Activated T-cell treated with anti-CD3 and anti-CD28 coated beads, Interleukin-2, amount 50 U/mL, for 72 hours (primary cell): ENCODE measurements at regions not wholly inside any gene's neighbourhood (a gene's known extent, or its start where the extent isn't known, plus 50 kb on each side); places are given as distances from the start of the nearest gene placed in this dataset.
"Not testable (repeated sequence)": the region's sequence is repeated elsewhere in the genome, so short reads cannot be mapped to it uniquely, and the experiment has no call there.

Source experiments
- ATAC-seq, 2 donors: fragments of 150-1000 bp; cut with Tn5 transposase; replicated peaks in 1 of 2; 2 replicates each; pipeline ENCODE4 v1.10.0; 2021; ENCODE audit warnings: moderate library complexity in 2 of 2, mild to moderate bottlenecking in 1 of 2
- DNase-seq, 2 donors: peaks; one replicate each; pipeline ENCODE4 v3.0.0; 2021 to 2022; ENCODE audit warnings: mixed read lengths in 1 of 2
- H3K27ac Mint-ChIP-seq: one replicate; pipeline ENCODE4 v1.8.0; 2022; ENCODE audit warnings: mild to moderate bottlenecking, moderate library complexity, mixed read lengths
- H3K27me3 Mint-ChIP-seq: one replicate; pipeline ENCODE4 v1.8.0; 2022; ENCODE audit warnings: low read depth, mixed read lengths
- H3K36me3 Mint-ChIP-seq, 2 donors: one replicate each; pipeline ENCODE4 v1.8.0; 2022; ENCODE audit warnings: mixed read lengths in 2 of 2, mild to moderate bottlenecking in 1 of 2; ENCODE audit not compliant: insufficient read depth in 2 of 2
- H3K4me1 Mint-ChIP-seq: one replicate; pipeline ENCODE4 v1.8.0; 2022; ENCODE audit warnings: low read depth, mixed read lengths
- H3K4me3 Mint-ChIP-seq, 2 donors: one replicate each; pipeline ENCODE4 v1.8.0; 2022; ENCODE audit warnings: mild to moderate bottlenecking in 2 of 2, mixed read lengths in 2 of 2, moderate library complexity in 2 of 2
- H3K9me3 Mint-ChIP-seq, 2 donors: one replicate each; pipeline ENCODE4 v1.8.0; 2022; ENCODE audit warnings: mixed read lengths in 2 of 2

GRCh38 chr1:14263671-14264070 lies 334.8 kb upstream of the KAZN start:
- no peak overlapping the region for H3K27ac Mint-ChIP-seq
- H3K27me3 Mint-ChIP-seq = peaks cover 12% of the 10 kb centered on the region
- no peak for ATAC-seq
- H3K36me3 Mint-ChIP-seq = no peaks in the 10 kb centered on the region
- DNase-seq = no peak
- no peaks in the 10 kb centered on the region for H3K9me3 Mint-ChIP-seq
- no peaks in the 10 kb centered on the region for H3K4me1 Mint-ChIP-seq
- no peak overlapping the region for H3K4me3 Mint-ChIP-seq

DNA sequence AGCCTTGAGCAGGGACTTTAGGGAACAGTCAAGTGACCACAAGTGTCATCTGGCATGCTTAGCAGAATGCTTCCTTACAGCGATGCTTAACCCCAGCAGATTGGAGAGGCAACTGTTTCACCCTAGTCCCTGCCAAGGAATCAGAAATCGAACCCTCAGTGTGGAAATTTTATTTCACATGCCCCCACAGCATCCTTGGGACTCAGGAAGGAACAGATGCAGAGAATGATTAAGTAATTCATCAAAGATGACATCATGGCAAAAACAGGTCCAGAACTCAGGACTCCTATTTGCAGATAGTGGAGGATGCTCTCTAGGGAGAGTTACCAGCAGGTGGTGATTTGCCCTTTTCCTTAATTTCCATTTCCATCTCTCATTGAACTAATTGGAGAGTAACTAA lies 333.0 kb upstream of the KAZN start:
- H3K27ac Mint-ChIP-seq = no peak overlapping the region
- H3K4me3 Mint-ChIP-seq = no peak overlapping the region
- no peaks in the 10 kb centered on the region for H3K36me3 Mint-ChIP-seq
- ATAC-seq (no peak), DNase-seq (no peak)
- no peaks in the 10 kb centered on the region for H3K4me1 Mint-ChIP-seq
- no peaks in the 10 kb centered on the region for H3K9me3 Mint-ChIP-seq
- peaks cover 5% of the 10 kb centered on the region for H3K27me3 Mint-ChIP-seq

- Mint-ChIP-seq H3K9me3 (no peaks in the 10 kb centered on the region), H3K27me3 (peaks cover 5% of the 10 kb centered on the region), H3K27ac (no peak overlapping the region), H3K4me1 (no peaks in the 10 kb centered on the region), H3K4me3 (no peak overlapping the region), H3K36me3 (no peaks in the 10 kb centered on the region)
- ATAC-seq (no peak), DNase-seq (no peak)
Observed at GRCh38 chr1:14267991-14268390, 330.5 kb upstream of the KAZN start.

- no peak overlapping the region for H3K27ac Mint-ChIP-seq
- H3K4me1 Mint-ChIP-seq = no peaks in the 10 kb centered on the region
- no peaks in the 10 kb centered on the region for H3K9me3 Mint-ChIP-seq
- H3K27me3 Mint-ChIP-seq = peaks cover 2% of the 10 kb centered on the region
- no peak overlapping the region for H3K4me3 Mint-ChIP-seq
- ATAC-seq = no peak
- no peak for DNase-seq
- H3K36me3 Mint-ChIP-seq = no peaks in the 10 kb centered on the region
Observed at GRCh38 chr1:14270821-14271220, 327.7 kb upstream of the KAZN start.

- H3K4me1 Mint-ChIP-seq = no peaks in the 10 kb centered on the region
- H3K36me3 Mint-ChIP-seq = no peaks in the 10 kb centered on the region
- no peaks in the 10 kb centered on the region for H3K9me3 Mint-ChIP-seq
- no peak overlapping the region for H3K27ac Mint-ChIP-seq
- DNase-seq = no peak
- no peak overlapping the region for H3K4me3 Mint-ChIP-seq
- no peaks in the 10 kb centered on the region for H3K27me3 Mint-ChIP-seq
- ATAC-seq = no peak
Observed at GRCh38 chr1:14273811-14274210, 324.7 kb upstream of the KAZN start.

- H3K4me1 Mint-ChIP-seq, H3K4me3 Mint-ChIP-seq, DNase-seq, ATAC-seq, H3K9me3 Mint-ChIP-seq, H3K27ac Mint-ChIP-seq, H3K36me3 Mint-ChIP-seq, H3K27me3 Mint-ChIP-seq: not testable (repeated sequence)
Observed at GRCh38 chr1:14279891-14280290, 318.6 kb upstream of the KAZN start.

DNA sequence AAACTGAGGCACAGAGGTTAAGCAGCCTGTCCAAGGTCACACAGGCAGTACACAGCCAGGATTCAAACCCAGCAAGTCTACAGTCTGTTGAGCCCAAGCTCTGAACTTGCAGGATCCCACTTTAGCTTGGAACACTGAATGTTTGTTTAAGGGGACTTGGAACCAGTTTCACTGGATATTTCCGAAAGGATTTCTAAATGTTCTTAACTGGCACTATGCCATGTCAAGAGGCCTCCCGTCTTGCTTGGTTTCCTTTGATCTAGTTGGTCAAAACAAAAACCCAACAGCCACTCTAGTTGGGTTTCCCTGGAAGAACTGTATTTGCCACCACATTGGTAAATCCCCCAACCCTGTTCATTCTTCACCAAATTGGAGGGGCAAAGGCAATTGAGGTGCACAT lies 317.6 kb upstream of the KAZN start:
- DNase-seq (no peak), ATAC-seq (no peak)
- H3K4me1 Mint-ChIP-seq = no peaks in the 10 kb centered on the region
- no peak overlapping the region for H3K27ac Mint-ChIP-seq
- H3K4me3 Mint-ChIP-seq = no peak overlapping the region
- no peaks in the 10 kb centered on the region for H3K9me3 Mint-ChIP-seq
- H3K27me3 Mint-ChIP-seq = peaks cover 5% of the 10 kb centered on the region
- no peaks in the 10 kb centered on the region for H3K36me3 Mint-ChIP-seq

- ATAC-seq (no peak), DNase-seq (no peak)
- H3K27me3 Mint-ChIP-seq = peaks cover 5% of the 10 kb centered on the region
- H3K36me3 Mint-ChIP-seq = no peaks in the 10 kb centered on the region
- H3K4me3 Mint-ChIP-seq = no peak overlapping the region
- no peak overlapping the region for H3K27ac Mint-ChIP-seq
- H3K4me1 Mint-ChIP-seq = no peaks in the 10 kb centered on the region
- H3K9me3 Mint-ChIP-seq = no peaks in the 10 kb centered on the region
Observed at GRCh38 chr1:14281412-14281811, 317.1 kb upstream of the KAZN start.

DNA sequence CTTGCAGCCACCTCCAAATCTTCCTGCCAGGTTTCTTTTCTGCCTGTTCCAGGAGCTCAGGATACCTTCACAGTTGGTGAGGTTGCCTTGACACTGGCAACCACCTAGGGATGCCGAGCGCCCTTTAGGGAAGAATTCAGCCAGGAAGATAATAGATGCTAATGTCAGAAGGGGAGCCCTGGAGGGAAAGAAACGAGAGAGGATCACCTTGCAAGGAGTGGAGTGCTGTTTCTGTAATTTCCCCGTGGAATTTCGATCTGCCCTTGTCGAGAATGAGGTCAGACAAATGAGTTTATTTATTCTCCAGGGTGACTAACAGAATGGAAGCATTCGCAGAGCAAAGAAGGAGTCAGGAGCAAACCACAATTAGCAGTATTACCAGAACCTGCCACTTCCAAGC lies 315.8 kb upstream of the KAZN start:
- H3K4me1 Mint-ChIP-seq = no peaks in the 10 kb centered on the region
- no peaks in the 10 kb centered on the region for H3K36me3 Mint-ChIP-seq
- H3K4me3 Mint-ChIP-seq = no peak overlapping the region
- no peak overlapping the region for H3K27ac Mint-ChIP-seq
- ATAC-seq = no peak
- H3K9me3 Mint-ChIP-seq = no peaks in the 10 kb centered on the region
- H3K27me3 Mint-ChIP-seq = peaks cover 5% of the 10 kb centered on the region
- no peak for DNase-seq

- no peak overlapping the region for H3K4me3 Mint-ChIP-seq
Observed at GRCh38 chr1:14285238-14285637, 313.2 kb upstream of the KAZN start.

GRCh38 chr1:14291182-14291581 lies 307.3 kb upstream of the KAZN start:
- not testable (repeated sequence) for H3K4me1 Mint-ChIP-seq, H3K27me3 Mint-ChIP-seq, H3K36me3 Mint-ChIP-seq, H3K9me3 Mint-ChIP-seq, H3K27ac Mint-ChIP-seq, DNase-seq, H3K4me3 Mint-ChIP-seq, ATAC-seq

More at GRCh38 chr1:14285238-14285637, 313.2 kb upstream of the KAZN start:
- Mint-ChIP-seq H3K27ac (no peak overlapping the region), H3K27me3 (peaks cover 5% of the 10 kb centered on the region), H3K4me1 (no peaks in the 10 kb centered on the region), H3K9me3 (no peaks in the 10 kb centered on the region), H3K36me3 (no peaks in the 10 kb centered on the region)
- no peak for ATAC-seq
- no peak for DNase-seq

DNA sequence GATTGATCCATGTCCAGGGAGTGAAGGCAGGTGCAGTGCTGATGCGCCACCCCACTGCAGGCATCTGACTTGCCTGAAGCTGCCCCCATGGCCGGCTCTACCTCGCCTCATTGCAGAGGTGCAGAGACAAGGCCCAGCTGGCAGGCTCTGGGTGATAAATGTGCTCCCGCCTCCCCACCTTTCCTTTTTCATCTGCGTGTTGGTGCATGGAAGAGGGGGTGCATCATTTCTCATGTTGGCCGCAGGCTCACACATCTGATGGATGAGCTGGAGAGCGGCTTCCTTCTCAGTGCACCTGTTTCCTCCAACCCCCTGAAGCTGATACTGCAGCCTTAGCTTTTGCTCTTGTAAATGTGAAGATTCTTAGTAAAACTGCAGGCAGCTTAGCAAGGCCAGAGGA lies 306.0 kb upstream of the KAZN start:
- no peak for DNase-seq
- no peak overlapping the region for H3K4me3 Mint-ChIP-seq
- H3K4me1 Mint-ChIP-seq = no peaks in the 10 kb centered on the region
- no peak overlapping the region for H3K27ac Mint-ChIP-seq
- no peak for ATAC-seq
- no peaks in the 10 kb centered on the region for H3K36me3 Mint-ChIP-seq
- H3K27me3 Mint-ChIP-seq = peaks cover 10% of the 10 kb centered on the region
- peaks cover 0 to 1% of the 10 kb centered on the region in 2 donors for H3K9me3 Mint-ChIP-seq

GRCh38 chr1:14294006-14294405 lies 304.5 kb upstream of the KAZN start:
- Mint-ChIP-seq H3K4me3 (no peak overlapping the region), H3K36me3 (no peaks in the 10 kb centered on the region), H3K27me3 (peaks cover 10% of the 10 kb centered on the region), H3K27ac (no peak overlapping the region), H3K4me1 (no peaks in the 10 kb centered on the region), H3K9me3 (peaks cover 0 to 1% of the 10 kb centered on the region in 2 donors)
- ATAC-seq (no peak), DNase-seq (no peak)

DNA sequence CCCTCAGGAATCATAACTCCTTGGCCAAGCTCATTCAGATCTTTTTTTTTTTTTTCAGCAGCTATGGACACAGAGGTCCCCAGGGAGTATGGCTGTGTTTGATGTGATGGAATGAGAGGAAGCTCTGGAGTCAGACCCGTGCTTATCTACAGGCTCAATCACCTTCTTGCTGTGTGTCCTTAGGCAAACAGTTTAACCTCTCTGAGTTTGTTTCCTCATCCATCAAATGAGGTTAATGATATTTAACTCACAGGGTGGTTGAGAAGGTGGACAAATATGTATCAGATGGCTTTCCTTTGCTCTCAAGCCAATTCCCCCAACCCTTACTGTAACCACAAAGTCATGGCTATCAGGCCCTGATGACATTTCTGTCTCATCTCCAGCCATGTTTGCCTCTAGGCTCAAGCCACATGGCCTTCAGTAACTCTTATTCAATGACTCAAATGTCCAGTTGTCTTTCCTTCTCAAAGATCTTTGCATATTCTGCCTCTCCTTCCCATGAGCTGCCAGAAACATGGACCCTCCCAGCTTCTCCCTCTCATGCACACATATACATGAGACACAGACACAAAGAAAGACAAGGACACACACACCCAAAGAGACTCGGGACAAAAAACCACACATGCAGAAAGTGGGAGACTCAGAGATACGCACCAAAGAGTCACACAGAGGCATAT lies 303.5 kb upstream of the KAZN start:
- H3K4me3 Mint-ChIP-seq = no peak overlapping the region
- no peak overlapping the region for H3K27ac Mint-ChIP-seq
- H3K9me3 Mint-ChIP-seq = peaks cover 0 to 1% of the 10 kb centered on the region in 2 donors
- H3K4me1 Mint-ChIP-seq = no peaks in the 10 kb centered on the region
- H3K36me3 Mint-ChIP-seq = no peaks in the 10 kb centered on the region
- ATAC-seq = no peak
- no peak for DNase-seq
- peaks cover 10% of the 10 kb centered on the region for H3K27me3 Mint-ChIP-seq
